ENCODE measurements at regions not wholly inside any gene's neighbourhood (a gene's known extent, or its start where the extent isn't known, plus 50 kb on each side); places are given as distances from the start of the nearest gene placed in this dataset.

DNA sequence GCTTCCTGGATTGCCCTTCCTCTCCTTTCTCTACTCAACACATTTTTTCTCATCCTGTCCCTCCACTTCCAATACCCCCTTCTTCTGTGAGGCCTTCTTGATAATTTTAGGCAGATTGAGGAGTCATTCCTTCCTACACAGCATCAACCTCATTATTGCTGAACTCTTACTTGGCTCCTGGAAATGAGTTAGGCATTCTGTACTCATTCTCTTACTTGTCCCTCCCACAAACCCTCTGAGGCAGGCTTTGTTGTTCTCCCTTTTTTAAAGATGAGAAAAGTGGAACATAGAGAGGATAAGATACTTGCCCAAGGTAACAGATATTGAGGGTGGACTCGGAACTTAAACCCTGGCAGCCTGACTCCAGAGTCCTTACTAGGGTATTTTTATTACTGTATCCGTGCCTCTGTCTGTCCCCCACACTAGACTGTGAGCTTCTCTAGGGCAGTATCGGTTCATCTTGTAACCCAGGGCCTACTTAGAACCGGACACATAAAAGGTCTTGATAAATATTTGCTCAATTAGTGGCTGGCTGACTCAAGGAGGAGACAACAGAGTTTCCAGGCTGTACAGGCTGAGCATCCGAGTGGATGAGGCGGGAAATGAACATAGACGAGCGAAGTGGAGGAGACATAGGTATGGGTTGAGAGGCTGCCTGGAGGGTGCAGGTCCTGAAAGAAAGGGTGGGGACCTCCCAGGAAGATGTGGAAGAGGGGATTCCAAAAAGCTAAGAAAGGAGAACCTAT is 148.7 kb upstream of the ATP2B2 start:
- TF ChIP-seq, protein P1, sequence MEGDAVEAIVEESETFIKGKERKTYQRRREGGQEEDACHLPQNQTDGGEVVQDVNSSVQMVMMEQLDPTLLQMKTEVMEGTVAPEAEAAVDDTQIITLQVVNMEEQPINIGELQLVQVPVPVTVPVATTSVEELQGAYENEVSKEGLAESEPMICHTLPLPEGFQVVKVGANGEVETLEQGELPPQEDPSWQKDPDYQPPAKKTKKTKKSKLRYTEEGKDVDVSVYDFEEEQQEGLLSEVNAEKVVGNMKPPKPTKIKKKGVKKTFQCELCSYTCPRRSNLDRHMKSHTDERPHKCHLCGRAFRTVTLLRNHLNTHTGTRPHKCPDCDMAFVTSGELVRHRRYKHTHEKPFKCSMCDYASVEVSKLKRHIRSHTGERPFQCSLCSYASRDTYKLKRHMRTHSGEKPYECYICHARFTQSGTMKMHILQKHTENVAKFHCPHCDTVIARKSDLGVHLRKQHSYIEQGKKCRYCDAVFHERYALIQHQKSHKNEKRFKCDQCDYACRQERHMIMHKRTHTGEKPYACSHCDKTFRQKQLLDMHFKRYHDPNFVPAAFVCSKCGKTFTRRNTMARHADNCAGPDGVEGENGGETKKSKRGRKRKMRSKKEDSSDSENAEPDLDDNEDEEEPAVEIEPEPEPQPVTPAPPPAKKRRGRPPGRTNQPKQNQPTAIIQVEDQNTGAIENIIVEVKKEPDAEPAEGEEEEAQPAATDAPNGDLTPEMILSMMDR (IDR thresholded peaks at IDR 0.05; ENCODE audit: extremely low read depth in 1 of 2, insufficient read depth in 1 of 2, low read depth in 1 of 2, low read length in 2 of 2): no peak
- TF ChIP-seq POLR2A (IDR thresholded peaks at IDR 0.05; ENCODE audit: low read depth, low read length) (no peak), MYC (IDR thresholded peaks at IDR 0.05; ENCODE audit: low read depth, low read length) (no peak), EZH2 (IDR thresholded peaks at IDR 0.05; ENCODE audit: borderline replicate concordance, low read depth, low read length, severe bottlenecking) (no peak), POLR2AphosphoS5 (IDR thresholded peaks at IDR 0.05; ENCODE audit: insufficient read depth, low read depth, low read length) (no peak), JUN (IDR thresholded peaks at IDR 0.05; ENCODE audit: borderline replicate concordance, insufficient read depth, insufficient read length, low read depth) (no peak), GATA2 (IDR thresholded peaks at IDR 0.05; ENCODE audit: insufficient read depth, insufficient read length, low read depth, low read length) (no peak), FOS (IDR thresholded peaks at IDR 0.05; ENCODE audit: borderline replicate concordance, insufficient read depth, low read length) (no peak)
